SK-N-SH (cell line): ENCODE measurements at regions not wholly inside any gene's neighbourhood (a gene's known extent, or its start where the extent isn't known, plus 50 kb on each side); places are given as distances from the start of the nearest gene placed in this dataset.

Source experiments
- CTCF ChIA-PET: fragments of 300-600, 350-600 bp; formaldehyde crosslinking; extraction: SDS; loops from one replicate; lab custom pipeline; 2021; lab: Yijun Ruan, JAX
- POLR2A ChIA-PET: fragments of 350-600 bp; sonication (Branson Sonifier 250); formaldehyde crosslinking; extraction: SDS; loops from one replicate; lab custom pipeline; 2020; ENCODE audit warnings: antibody characterized with exemption, inconsistent platforms; lab: Yijun Ruan, JAX
- DNase-seq: peaks from one replicate; pipeline ENCODE4 v3.0.0; 2012
- H2AFZ ChIP-seq: fragments of 200-600 bp; sonication (generic); 2 replicates; pipeline ENCODE4 v1.8.1; 2016; ENCODE audit warnings: antibody characterized with exemption, mild to moderate bottlenecking, low read depth
- H3F3A ChIP-seq: fragments of 200-600 bp; sonication (generic); replicated peaks from 2 replicates; pipeline ENCODE3; 2016; ENCODE audit warnings: antibody characterized with exemption, mild to moderate bottlenecking; ENCODE audit not compliant: insufficient read depth
- H3K27ac ChIP-seq, 2 experiments: fragments of 200-500 bp in 1 of 2; fragments of 200-600 bp in 1 of 2; sonication (Bioruptor generic) in 1 of 2; sonication (generic), shearing (Covaris generic) in 1 of 2; 2 replicates each; pipeline versions ENCODE4 v1.5.1 to v1.6.1; 2014 to 2016; ENCODE audit warnings: low read depth in 2 of 2, inconsistent platforms in 1 of 2, low read length in 1 of 2, mild to moderate bottlenecking in 1 of 2, mixed read lengths in 1 of 2
- H3K27me3 ChIP-seq: fragments of 200-600 bp; sonication (generic), shearing (Covaris generic); 2 replicates; pipeline ENCODE4 v1.6.1; 2016; ENCODE audit warnings: mixed run types; ENCODE audit not compliant: insufficient read depth
- H3K36me3 ChIP-seq, 2 experiments: fragments of 200-500 bp in 1 of 2; fragments of 200-600 bp in 1 of 2; sonication (Bioruptor generic) in 1 of 2; sonication (generic) in 1 of 2; replicated peaks in 1 of 2; 2 replicates each; pipeline versions ENCODE3 to v1.5.1; 2014 to 2016; ENCODE audit warnings: low read length in 1 of 2, mild to moderate bottlenecking in 1 of 2; ENCODE audit not compliant: insufficient read depth in 2 of 2, control insufficient read depth in 1 of 2
- H3K4me1 ChIP-seq, 2 experiments: fragments of 200-500 bp in 1 of 2; fragments of 200-600 bp in 1 of 2; sonication (Bioruptor generic) in 1 of 2; sonication (generic), shearing (Covaris generic) in 1 of 2; 2 replicates each; pipeline versions ENCODE4 v1.5.1 to v1.6.1; 2014 to 2016; ENCODE audit warnings: low read depth in 1 of 2, low read length in 1 of 2, mixed run types in 1 of 2; ENCODE audit not compliant: insufficient read depth in 2 of 2, control insufficient read depth in 1 of 2
- H3K4me2 ChIP-seq: fragments of 200-600 bp; sonication (generic), shearing (Covaris generic); 2 replicates; pipeline ENCODE4 v1.6.1; 2017; ENCODE audit warnings: mixed run types
- H3K4me3 ChIP-seq, 2 experiments: fragments of 200-500 bp in 1 of 2; fragments of 200-600 bp in 1 of 2; sonication (Bioruptor generic) in 1 of 2; sonication (generic), shearing (Covaris generic) in 1 of 2; 2 replicates each; pipeline versions ENCODE4 v1.5.1 to v1.8.1; 2014 to 2016; ENCODE audit warnings: low read depth in 2 of 2, inconsistent platforms in 1 of 2, low read length in 1 of 2, mild to moderate bottlenecking in 1 of 2, mixed read lengths in 1 of 2, moderate library complexity in 1 of 2
- H3K79me2 ChIP-seq: fragments of 200-600 bp; sonication (generic); 2 replicates; pipeline ENCODE4 v1.8.1; 2017; ENCODE audit warnings: mild to moderate bottlenecking; ENCODE audit not compliant: insufficient read depth
- H3K9ac ChIP-seq: fragments of 200-600 bp; sonication (generic); 2 replicates; pipeline ENCODE4 v1.6.1; 2017; ENCODE audit warnings: mixed run types
- H3K9me2 ChIP-seq: fragments of 200-600 bp; sonication (generic); 2 replicates; pipeline ENCODE4 v1.6.1; 2017; ENCODE audit warnings: mixed run types
- H3K9me3 ChIP-seq: fragments of 200-600 bp; sonication (generic); 2 replicates; pipeline ENCODE4 v1.6.1; 2017; ENCODE audit warnings: mixed run types, mild to moderate bottlenecking, moderate library complexity
- H4K20me1 ChIP-seq: fragments of 200-600 bp; sonication (generic); 2 replicates; pipeline ENCODE4 v1.6.1; 2017; ENCODE audit warnings: mild to moderate bottlenecking, mixed run types; ENCODE audit not compliant: insufficient read depth
- CHD2 ChIP-seq: fragments of 150-350 bp; IDR thresholded peaks from 2 replicates; pipeline ENCODE4 v1.6.1; 2018; ENCODE audit warnings: low read length; ENCODE audit not compliant: partially characterized antibody
- EP300 ChIP-seq, 2 experiments: IDR thresholded peaks; 2 replicates each; pipeline versions ENCODE4 v1.4.0 to v1.6.1; 2012; ENCODE audit warnings: borderline replicate concordance in 1 of 2, low read depth in 1 of 2, low read length in 1 of 2
- EZH2phosphoT487 ChIP-seq: fragments of 200-600 bp; sonication (generic); IDR thresholded peaks from 2 replicates; pipeline ENCODE4 v1.6.1; 2017; ENCODE audit warnings: low read depth, mixed run types, mild to moderate bottlenecking, antibody characterized with exemption, moderate library complexity, borderline replicate concordance
- FOSL2 ChIP-seq: IDR thresholded peaks from 2 replicates; pipeline ENCODE4 v1.4.0; 2012; ENCODE audit warnings: low read depth, mild to moderate bottlenecking, moderate library complexity, borderline replicate concordance
- FOXJ3 ChIP-seq: sonication (generic); formaldehyde crosslinking; IDR thresholded peaks from 2 replicates; pipeline ENCODE4 v1.5.1; 2020; ENCODE audit warnings: mild to moderate bottlenecking, missing genetic modification reagents
- FOXM1 ChIP-seq: IDR thresholded peaks from 2 replicates; pipeline ENCODE4 v1.4.0; 2012; ENCODE audit warnings: low read depth, mild to moderate bottlenecking
- GATA2 ChIP-seq: sonication (generic); formaldehyde crosslinking; IDR thresholded peaks from 2 replicates; pipeline ENCODE4 v1.5.0; 2020; ENCODE audit warnings: mild to moderate bottlenecking, missing genetic modification reagents
- NFIC ChIP-seq: IDR thresholded peaks from 2 replicates; pipeline ENCODE4 v1.4.0; 2012; ENCODE audit warnings: borderline replicate concordance
- NRF1 ChIP-seq: IDR thresholded peaks from 2 replicates; pipeline ENCODE4 v1.6.1; 2012; ENCODE audit warnings: low read depth, mild to moderate bottlenecking, low read length
- RAD21 ChIP-seq: IDR thresholded peaks from 2 replicates; pipeline ENCODE4 v1.6.1; 2012; ENCODE audit warnings: mild to moderate bottlenecking, low read length
- RCOR1 ChIP-seq: fragments of 150-350 bp; IDR thresholded peaks from 2 replicates; pipeline ENCODE4 v1.6.1; 2017; ENCODE audit warnings: antibody characterized with exemption, low read length
- RFX5 ChIP-seq: IDR thresholded peaks from 2 replicates; pipeline ENCODE4 v1.6.1; 2012; ENCODE audit warnings: mild to moderate bottlenecking, improper control_type of control experiment, low read length
- RXRA ChIP-seq: IDR thresholded peaks from 2 replicates; pipeline ENCODE4 v1.4.0; 2012; ENCODE audit warnings: low read depth, mild to moderate bottlenecking, borderline replicate concordance
- SIN3A ChIP-seq: IDR thresholded peaks from 2 replicates; pipeline ENCODE4 v1.6.1; 2012; ENCODE audit warnings: low read depth, mild to moderate bottlenecking, low read length, moderate library complexity, borderline replicate concordance
- TCF12 ChIP-seq: IDR thresholded peaks from 2 replicates; pipeline ENCODE4 v1.4.0; 2012
- TEAD4 ChIP-seq: IDR thresholded peaks from 2 replicates; pipeline ENCODE4 v1.4.0; 2012; ENCODE audit warnings: mild to moderate bottlenecking, borderline replicate concordance; ENCODE audit not compliant: insufficient read depth
- WGBS: methylation state at CpG from one replicate; pipeline ENCODE4 v1.1.6; 2017; ENCODE audit warnings: low lambda C conversion rate; 5-methylcytosine and 5-hydroxymethylcytosine counted together
- TF ChIP-seq, protein P1 (sequence below): fragments of 150-350 bp; IDR thresholded peaks from 2 replicates; pipeline ENCODE4 v1.6.1; 2016; ENCODE audit warnings: mild to moderate bottlenecking, low read depth, low read length
- TF ChIP-seq, protein P2 (sequence below): fragments of 150-350 bp; IDR thresholded peaks from 2 replicates; pipeline ENCODE4 v1.6.1; 2017; ENCODE audit warnings: antibody characterized with exemption, low read length, low read depth, borderline replicate concordance
- TF ChIP-seq, protein P3 (sequence below): IDR thresholded peaks from 2 replicates; pipeline ENCODE4 v1.4.0; 2012; ENCODE audit warnings: low read depth

DNA sequence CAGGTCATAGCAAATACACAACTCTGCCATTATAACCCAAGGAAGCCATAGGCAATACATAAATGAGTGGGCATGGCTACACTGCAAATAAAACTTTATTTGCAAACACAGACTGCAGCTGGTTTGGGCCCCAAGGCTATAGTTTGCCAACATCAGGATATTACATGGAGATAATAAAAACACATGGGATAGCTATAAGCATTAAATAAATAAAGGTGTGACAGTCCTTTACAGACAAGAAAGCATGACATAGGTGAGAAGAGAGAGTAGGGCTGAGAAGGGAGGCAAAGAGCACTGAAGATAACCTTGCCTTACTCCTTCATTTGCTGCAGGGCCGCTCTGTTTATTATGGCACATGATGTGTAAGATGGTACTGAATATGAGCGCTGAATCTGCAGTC is 135.1 kb upstream of the GHITM start:
- DNase-seq = no peak
- H2AFZ ChIP-seq = no peak overlapping the region
- H3K9me2 ChIP-seq = no peaks in the 10 kb centered on the region
- POLR2A ChIA-PET = no interaction called here
- H3K27me3 ChIP-seq = no peaks in the 10 kb centered on the region
- H3K4me1 ChIP-seq = no peaks in the 10 kb centered on the region
- H3K36me3 ChIP-seq = no peaks in the 10 kb centered on the region
- no peak overlapping the region for H3K9ac ChIP-seq
- no peak overlapping the region for H3K4me2 ChIP-seq
- H3F3A ChIP-seq = no peaks in the 10 kb centered on the region
- H3K4me3 ChIP-seq = no peak overlapping the region
- no peaks in the 10 kb centered on the region for H3K9me3 ChIP-seq
- WGBS = 45% methylated on average over 2 of the region's 2 CpGs
- H3K79me2 ChIP-seq = no peaks in the 10 kb centered on the region
- H3K27ac ChIP-seq = no peak overlapping the region
- H4K20me1 ChIP-seq = no peaks in the 10 kb centered on the region
- TF ChIP-seq, protein P1, sequence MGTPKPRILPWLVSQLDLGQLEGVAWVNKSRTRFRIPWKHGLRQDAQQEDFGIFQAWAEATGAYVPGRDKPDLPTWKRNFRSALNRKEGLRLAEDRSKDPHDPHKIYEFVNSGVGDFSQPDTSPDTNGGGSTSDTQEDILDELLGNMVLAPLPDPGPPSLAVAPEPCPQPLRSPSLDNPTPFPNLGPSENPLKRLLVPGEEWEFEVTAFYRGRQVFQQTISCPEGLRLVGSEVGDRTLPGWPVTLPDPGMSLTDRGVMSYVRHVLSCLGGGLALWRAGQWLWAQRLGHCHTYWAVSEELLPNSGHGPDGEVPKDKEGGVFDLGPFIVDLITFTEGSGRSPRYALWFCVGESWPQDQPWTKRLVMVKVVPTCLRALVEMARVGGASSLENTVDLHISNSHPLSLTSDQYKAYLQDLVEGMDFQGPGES = no peak
- TF ChIP-seq RXRA = no peak
- TF ChIP-seq, protein P2, sequence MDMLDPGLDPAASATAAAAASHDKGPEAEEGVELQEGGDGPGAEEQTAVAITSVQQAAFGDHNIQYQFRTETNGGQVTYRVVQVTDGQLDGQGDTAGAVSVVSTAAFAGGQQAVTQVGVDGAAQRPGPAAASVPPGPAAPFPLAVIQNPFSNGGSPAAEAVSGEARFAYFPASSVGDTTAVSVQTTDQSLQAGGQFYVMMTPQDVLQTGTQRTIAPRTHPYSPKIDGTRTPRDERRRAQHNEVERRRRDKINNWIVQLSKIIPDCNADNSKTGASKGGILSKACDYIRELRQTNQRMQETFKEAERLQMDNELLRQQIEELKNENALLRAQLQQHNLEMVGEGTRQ = no peak
- TF ChIP-seq EZH2phosphoT487 = no peak
- no peak for TF ChIP-seq GATA2 (CRISPR knock-in tag)
- no peak for TF ChIP-seq FOSL2
- TF ChIP-seq CHD2 = no peak
- no peak for TF ChIP-seq TCF12
- no peak for TF ChIP-seq SIN3A
- no peak for TF ChIP-seq FOXM1
- no peak for TF ChIP-seq RCOR1
- CTCF ChIA-PET = no interaction called here

DNA sequence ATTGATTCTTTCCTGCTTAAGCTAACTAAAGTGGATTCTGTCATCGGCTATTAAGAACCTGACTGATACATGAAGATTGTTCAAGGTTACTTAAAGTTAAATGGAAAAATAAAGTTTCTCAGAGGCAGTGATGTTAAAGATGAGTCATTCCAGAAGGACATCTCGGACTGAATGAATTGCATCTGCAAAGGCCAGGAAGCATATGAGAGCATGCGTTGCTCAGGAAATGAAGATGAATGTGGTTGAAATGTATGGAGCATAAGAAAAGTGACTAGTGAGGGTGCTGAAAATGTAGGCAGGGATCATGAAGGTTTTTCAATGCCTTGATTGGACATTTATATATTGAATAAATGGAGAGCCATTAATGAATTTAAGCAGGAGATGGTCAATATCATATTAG is 133.9 kb upstream of the GHITM start:
- no peak for DNase-seq
- no peaks in the 10 kb centered on the region for H3K79me2 ChIP-seq
- no peak overlapping the region for H3K4me3 ChIP-seq
- H3K36me3 ChIP-seq = no peaks in the 10 kb centered on the region
- H3F3A ChIP-seq = no peaks in the 10 kb centered on the region
- no peak overlapping the region for H3K9ac ChIP-seq
- H2AFZ ChIP-seq = no peak overlapping the region
- ChIA-PET POLR2A (no interaction called here), CTCF (no interaction called here)
- no peaks in the 10 kb centered on the region for H3K4me1 ChIP-seq
- no peaks in the 10 kb centered on the region for H3K9me2 ChIP-seq
- no peaks in the 10 kb centered on the region for H3K27me3 ChIP-seq
- 20% methylated on average over 3 of the region's 3 CpGs for WGBS
- no peak overlapping the region for H3K27ac ChIP-seq
- no peak for TF ChIP-seq RFX5
- no peak for TF ChIP-seq EP300 (IDR thresholded peaks at IDR 0.05; ENCODE audit: borderline replicate concordance in 1 of 2, low read depth in 1 of 2, low read length in 1 of 2)
- no peak for TF ChIP-seq NFIC
- no peak for TF ChIP-seq RAD21
- TF ChIP-seq FOXM1 = no peak
- no peak for TF ChIP-seq FOXJ3 (CRISPR knock-in tag)
- TF ChIP-seq EZH2phosphoT487 = no peak
- no peak for TF ChIP-seq NRF1
- TF ChIP-seq, protein P3, sequence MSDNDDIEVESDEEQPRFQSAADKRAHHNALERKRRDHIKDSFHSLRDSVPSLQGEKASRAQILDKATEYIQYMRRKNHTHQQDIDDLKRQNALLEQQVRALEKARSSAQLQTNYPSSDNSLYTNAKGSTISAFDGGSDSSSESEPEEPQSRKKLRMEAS = no peak
- TF ChIP-seq TEAD4 = no peak
- no peak for TF ChIP-seq TCF12
- TF ChIP-seq, protein P2 = no peak
- H4K20me1 ChIP-seq = no peaks in the 10 kb centered on the region
- H3K4me2 ChIP-seq = no peak overlapping the region
- no peaks in the 10 kb centered on the region for H3K9me3 ChIP-seq
